NCI-H2196 treated with DMSO at 0.1 percent for 48 hours (cell line): ENCODE measurements at regions not wholly inside any gene's neighbourhood (a gene's known extent, or its start where the extent isn't known, plus 50 kb on each side); places are given as distances from the start of the nearest gene placed in this dataset.

Experiments
- DNase-seq: peaks from one replicate; lab custom pipeline; 2025; ENCODE audit not compliant: unreplicated experiment; lab: John Stamatoyannopoulos, UW

- DNase-seq, result no peak
These were observed 59.9 kb downstream of the VCPKMT start for GRCh38 chr14:50056435-50056834.

GRCh38 chr14:50057331-50057730 lies 59.0 kb downstream of the VCPKMT start:
- DNase-seq, result no peak

- DNase-seq, result no peak
These were observed 58.3 kb downstream of the VCPKMT start for GRCh38 chr14:50058113-50058512.
